ENCODE measurements at regions not wholly inside any gene's neighbourhood (a gene's known extent, or its start where the extent isn't known, plus 50 kb on each side); places are given as distances from the start of the nearest gene placed in this dataset.

DNA sequence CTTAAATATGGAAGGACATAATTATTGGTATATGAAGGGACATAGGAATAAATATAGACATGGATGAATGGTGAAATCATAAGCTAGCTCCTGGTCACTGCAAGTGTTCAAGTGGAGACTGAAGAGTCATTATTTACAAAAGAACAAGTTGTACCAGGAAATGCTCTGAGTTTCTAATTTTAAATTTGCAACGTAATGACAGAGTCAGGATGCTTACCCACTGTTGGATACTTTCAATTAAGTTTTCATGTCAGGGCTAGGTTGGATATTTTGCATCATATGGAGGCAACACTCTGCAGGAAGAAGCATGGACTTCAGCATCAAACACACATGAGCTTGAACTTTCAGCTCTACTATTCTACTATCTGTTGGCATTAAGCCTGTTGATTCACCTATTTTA is 499.6 kb upstream of the C1orf87 start:
- Histone ChIP-seq H3K36me3 (no peaks in the 10 kb centered on the region), H3K27ac (no peak overlapping the region), H3K9me3 (ENCODE audit: low read depth) (no peaks in the 10 kb centered on the region), H3K4me3 (no peak overlapping the region), H3K4me1 (ENCODE audit: low read depth) (no peaks in the 10 kb centered on the region), H3K27me3 (no peaks in the 10 kb centered on the region)
- peak in 1 of 2 donors; percentile 40 for DNase-seq (ENCODE audit: low read depth in 1 of 2, low spot score in 1 of 2)
- TF ChIP-seq, protein P1, sequence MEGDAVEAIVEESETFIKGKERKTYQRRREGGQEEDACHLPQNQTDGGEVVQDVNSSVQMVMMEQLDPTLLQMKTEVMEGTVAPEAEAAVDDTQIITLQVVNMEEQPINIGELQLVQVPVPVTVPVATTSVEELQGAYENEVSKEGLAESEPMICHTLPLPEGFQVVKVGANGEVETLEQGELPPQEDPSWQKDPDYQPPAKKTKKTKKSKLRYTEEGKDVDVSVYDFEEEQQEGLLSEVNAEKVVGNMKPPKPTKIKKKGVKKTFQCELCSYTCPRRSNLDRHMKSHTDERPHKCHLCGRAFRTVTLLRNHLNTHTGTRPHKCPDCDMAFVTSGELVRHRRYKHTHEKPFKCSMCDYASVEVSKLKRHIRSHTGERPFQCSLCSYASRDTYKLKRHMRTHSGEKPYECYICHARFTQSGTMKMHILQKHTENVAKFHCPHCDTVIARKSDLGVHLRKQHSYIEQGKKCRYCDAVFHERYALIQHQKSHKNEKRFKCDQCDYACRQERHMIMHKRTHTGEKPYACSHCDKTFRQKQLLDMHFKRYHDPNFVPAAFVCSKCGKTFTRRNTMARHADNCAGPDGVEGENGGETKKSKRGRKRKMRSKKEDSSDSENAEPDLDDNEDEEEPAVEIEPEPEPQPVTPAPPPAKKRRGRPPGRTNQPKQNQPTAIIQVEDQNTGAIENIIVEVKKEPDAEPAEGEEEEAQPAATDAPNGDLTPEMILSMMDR (IDR thresholded peaks at IDR 0.05; ENCODE audit: low read depth, low read length): no peak

DNA sequence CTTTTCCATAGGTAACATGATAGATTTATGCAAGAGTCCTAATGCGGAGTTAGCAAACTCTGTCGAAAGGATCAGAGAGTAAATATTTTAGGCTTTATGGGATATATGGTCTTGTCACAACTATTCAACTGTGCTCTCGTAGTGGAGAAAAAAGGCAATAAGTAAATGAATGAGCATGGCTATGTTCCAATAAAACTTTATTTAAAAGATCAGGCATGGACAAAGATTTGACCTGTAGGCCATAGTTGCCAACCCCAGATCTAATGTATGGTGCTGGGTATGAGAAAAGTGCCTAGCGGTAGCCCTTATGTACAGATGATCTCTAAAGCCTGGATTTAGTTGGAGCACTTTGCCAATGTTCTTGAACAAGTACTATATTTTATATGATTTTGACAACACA is 498.8 kb upstream of the C1orf87 start:
- no peaks in the 10 kb centered on the region for H3K4me1 ChIP-seq (ENCODE audit: low read depth)
- H3K9me3 ChIP-seq (ENCODE audit: low read depth): no peaks in the 10 kb centered on the region
- H3K36me3 ChIP-seq: no peaks in the 10 kb centered on the region
- no peaks in the 10 kb centered on the region for H3K27me3 ChIP-seq
- no peak overlapping the region for H3K4me3 ChIP-seq
- TF ChIP-seq, protein P1 (IDR thresholded peaks at IDR 0.05; ENCODE audit: low read depth, low read length): no peak
- DNase-seq (ENCODE audit: low read depth in 1 of 2, low spot score in 1 of 2): no peak
- no peak overlapping the region for H3K27ac ChIP-seq

DNA sequence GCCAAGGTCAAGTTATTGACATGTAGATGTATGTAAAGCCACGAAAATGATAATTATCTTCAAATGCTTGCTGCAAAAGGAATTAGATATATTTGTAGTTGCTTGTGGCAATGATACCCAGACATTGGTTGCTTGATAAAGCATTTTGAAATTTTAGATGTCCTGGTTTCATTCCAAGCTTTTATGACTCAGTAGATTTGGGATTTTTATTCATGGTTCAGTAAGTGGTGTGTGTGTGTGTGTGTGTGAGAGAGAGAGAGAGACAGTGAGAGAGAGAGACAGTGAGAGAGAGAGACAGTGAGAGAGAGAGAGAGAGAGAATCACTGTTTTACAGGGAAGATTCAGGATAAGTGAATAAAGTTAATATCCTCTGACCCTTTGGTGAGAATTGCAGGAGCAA is 498.2 kb upstream of the C1orf87 start:
- no peaks in the 10 kb centered on the region for H3K4me1 ChIP-seq (ENCODE audit: low read depth)
- TF ChIP-seq, protein P1 (IDR thresholded peaks at IDR 0.05; ENCODE audit: low read depth, low read length): no peak
- peak in 1 of 2 donors; percentile 54 for DNase-seq (ENCODE audit: low read depth in 1 of 2, low spot score in 1 of 2)
- H3K27ac ChIP-seq: no peak overlapping the region
- no peaks in the 10 kb centered on the region for H3K9me3 ChIP-seq (ENCODE audit: low read depth)
- no peaks in the 10 kb centered on the region for H3K36me3 ChIP-seq
- no peak overlapping the region for H3K4me3 ChIP-seq
- H3K27me3 ChIP-seq: no peaks in the 10 kb centered on the region

DNA sequence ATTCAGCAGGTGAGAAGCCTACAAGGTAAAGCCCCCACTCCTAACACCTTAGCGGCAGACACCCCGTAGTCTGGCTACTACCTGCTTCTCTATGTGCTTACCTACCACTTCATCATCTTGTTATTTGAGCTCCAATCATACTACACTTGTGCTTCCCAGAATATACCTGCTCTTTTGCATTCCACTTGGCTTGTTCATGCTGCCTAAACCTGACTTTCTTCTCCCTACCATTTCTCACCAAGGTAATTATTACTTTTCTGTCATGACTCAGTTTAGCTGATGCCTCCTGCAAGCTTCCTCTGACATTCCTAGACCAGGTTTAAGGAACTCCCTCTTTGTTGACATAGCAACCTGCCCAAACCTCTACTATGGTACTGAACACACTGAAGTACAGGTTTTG is 495.6 kb upstream of the C1orf87 start:
- TF ChIP-seq, protein P1 (IDR thresholded peaks at IDR 0.05; ENCODE audit: low read depth, low read length): no peak
- Histone ChIP-seq H3K9me3 (ENCODE audit: low read depth) (no peaks in the 10 kb centered on the region), H3K4me3 (no peak overlapping the region), H3K27me3 (no peaks in the 10 kb centered on the region), H3K4me1 (ENCODE audit: low read depth) (no peaks in the 10 kb centered on the region), H3K27ac (no peak overlapping the region), H3K36me3 (no peaks in the 10 kb centered on the region)
- no peak for DNase-seq (ENCODE audit: low read depth in 1 of 2, low spot score in 1 of 2)

DNA sequence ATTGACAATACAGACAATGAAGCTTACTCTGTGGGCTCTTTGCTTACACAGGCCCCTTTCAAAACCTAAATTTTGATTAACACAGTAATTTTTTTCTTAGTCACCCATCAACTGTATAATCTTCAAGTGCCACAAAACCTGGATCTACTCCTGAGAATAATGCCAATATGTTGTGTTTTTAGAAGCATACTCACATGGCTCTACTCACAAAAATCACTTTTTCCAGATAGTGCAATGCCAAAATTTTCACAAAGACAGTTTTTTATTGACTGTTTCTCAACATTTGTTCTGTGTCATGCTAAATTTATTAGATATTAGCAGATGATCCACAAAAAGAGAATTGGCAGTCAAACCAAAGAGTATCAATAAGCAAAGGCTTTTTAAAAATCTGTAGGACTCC is 493.7 kb upstream of the C1orf87 start:
- Histone ChIP-seq H3K4me3 (no peak overlapping the region), H3K9me3 (ENCODE audit: low read depth) (no peaks in the 10 kb centered on the region), H3K4me1 (ENCODE audit: low read depth) (no peaks in the 10 kb centered on the region), H3K36me3 (no peaks in the 10 kb centered on the region), H3K27me3 (no peaks in the 10 kb centered on the region), H3K27ac (no peak overlapping the region)
- TF ChIP-seq, protein P1 (IDR thresholded peaks at IDR 0.05; ENCODE audit: low read depth, low read length): no peak
- no peak for DNase-seq (ENCODE audit: low read depth in 1 of 2, low spot score in 1 of 2)
